IMR-90 (cell line): ENCODE measurements at regions not wholly inside any gene's neighbourhood (a gene's known extent, or its start where the extent isn't known, plus 50 kb on each side); places are given as distances from the start of the nearest gene placed in this dataset.

Experiments
- ATAC-seq: fragments of 200-7000 bp; cut with Tn5 transposase; 2 replicates; pipeline ENCODE4 v1.9.1; 2020; ENCODE audit warnings: low read depth, mild to moderate bottlenecking, moderate library complexity
- BruUV-seq: library from RNA; stranded (reverse); fragments of 400-500 nt; replicated peaks from 2 replicates; lab custom pipeline; 2021; lab: Mats Ljungman, UMichigan
- CTCF ChIA-PET: fragments of 300-600 bp; formaldehyde crosslinking; extraction: SDS; loops from one replicate; lab custom pipeline; 2021; ENCODE audit warnings: antibody characterized with exemption; lab: Yijun Ruan, JAX
- POLR2A ChIA-PET: fragments of 300-600 bp; sonication (Branson Sonifier 250); formaldehyde crosslinking; loops from one replicate; lab custom pipeline; 2022; ENCODE audit warnings: antibody characterized with exemption; ENCODE audit not compliant: unreplicated experiment; lab: Charles Lee
- DNase-seq: peaks from one replicate; pipeline ENCODE4 v3.0.0; 2013
- H2AFZ ChIP-seq: replicated peaks from 2 replicates; pipeline ENCODE3; 2013; ENCODE audit warnings: low read length, mild to moderate bottlenecking; ENCODE audit not compliant: poor library complexity
- H2AK5ac ChIP-seq: 2 replicates; pipeline ENCODE4 v1.6.1; 2013; ENCODE audit warnings: low read depth, low read length, inconsistent platforms
- H2AK9ac ChIP-seq: replicated peaks from 2 replicates; pipeline ENCODE3; 2013; ENCODE audit warnings: mild to moderate bottlenecking, low read depth, low read length, moderate library complexity; ENCODE audit not compliant: poor library complexity
- H2BK120ac ChIP-seq: 2 replicates; pipeline ENCODE4 v1.6.1; 2013; ENCODE audit warnings: low read depth, low read length, inconsistent platforms
- H2BK15ac ChIP-seq: 3 replicates; pipeline ENCODE4 v1.6.1; 2013; ENCODE audit warnings: low read depth, low read length, inconsistent platforms
- H2BK20ac ChIP-seq: 2 replicates; pipeline ENCODE4 v1.6.1; 2013; ENCODE audit warnings: low read depth, mild to moderate bottlenecking, inconsistent platforms, low read length, moderate library complexity
- H2BK5ac ChIP-seq: 2 replicates; pipeline ENCODE4 v1.6.1; 2013; ENCODE audit warnings: mild to moderate bottlenecking, low read depth, low read length, inconsistent platforms; ENCODE audit not compliant: poor library complexity, severe bottlenecking
- H3K14ac ChIP-seq: replicated peaks from 2 replicates; pipeline ENCODE4 v1.6.1; 2013; ENCODE audit warnings: low read depth, low read length, inconsistent platforms
- H3K18ac ChIP-seq: 2 replicates; pipeline ENCODE4 v1.6.1; 2013; ENCODE audit warnings: low read depth, low read length, control low read depth
- H3K23ac ChIP-seq: 2 replicates; pipeline ENCODE4 v1.6.1; 2013; ENCODE audit warnings: low read depth, low read length, inconsistent platforms
- H3K27ac ChIP-seq: 2 replicates; pipeline ENCODE4 v1.5.1; 2013; ENCODE audit warnings: mild to moderate bottlenecking, control low read depth, low read length; ENCODE audit not compliant: insufficient read depth
- H3K27me3 ChIP-seq: 2 replicates; pipeline ENCODE4 v1.6.1; 2013; ENCODE audit warnings: low read length; ENCODE audit not compliant: control insufficient read depth, insufficient read depth
- H3K36me3 ChIP-seq: 2 replicates; pipeline ENCODE4 v1.6.1; 2013; ENCODE audit warnings: low read length, mixed read lengths; ENCODE audit not compliant: control insufficient read depth, insufficient read depth
- H3K4ac ChIP-seq: 2 replicates; pipeline ENCODE4 v1.6.1; 2013; ENCODE audit warnings: low read depth, low read length, inconsistent platforms
- H3K4me1 ChIP-seq: 2 replicates; pipeline ENCODE4 v1.6.1; 2013; ENCODE audit warnings: low read length, mixed read lengths; ENCODE audit not compliant: control insufficient read depth, insufficient read depth
- H3K4me2 ChIP-seq: 2 replicates; pipeline ENCODE4 v1.6.1; 2013; ENCODE audit warnings: low read depth, mild to moderate bottlenecking, control low read depth, low read length, moderate library complexity
- H3K4me3 ChIP-seq: 2 replicates; pipeline ENCODE4 v1.5.1; 2013; ENCODE audit warnings: low read depth, mild to moderate bottlenecking, control low read depth, low read length, moderate library complexity; ENCODE audit not compliant: insufficient read depth
- H3K56ac ChIP-seq: 2 replicates; pipeline ENCODE4 v1.6.1; 2013; ENCODE audit warnings: low read length, inconsistent platforms; ENCODE audit not compliant: insufficient read depth; ENCODE audit errors: extremely low read depth
- H3K79me1 ChIP-seq, 2 experiments: 2 replicates each; pipeline ENCODE4 v1.6.1; 2013; ENCODE audit warnings: low read length in 2 of 2, inconsistent platforms in 1 of 2, low read depth in 1 of 2
- H3K9ac ChIP-seq: 2 replicates; pipeline ENCODE4 v1.6.1; 2013; ENCODE audit warnings: low read depth, low read length, control low read depth
- H3K9me1 ChIP-seq: 2 replicates; pipeline ENCODE4 v1.6.1; 2013; ENCODE audit warnings: low read length, inconsistent platforms; ENCODE audit not compliant: insufficient read depth
- H3K9me3 ChIP-seq: 2 replicates; pipeline ENCODE4 v1.6.1; 2013; ENCODE audit warnings: low read length; ENCODE audit not compliant: control insufficient read depth, insufficient read depth
- H4K20me1 ChIP-seq: 2 replicates; pipeline ENCODE4 v1.6.1; 2013; ENCODE audit warnings: low read length, inconsistent platforms; ENCODE audit not compliant: insufficient read depth
- H4K5ac ChIP-seq: 2 replicates; pipeline ENCODE4 v1.6.1; 2013; ENCODE audit warnings: mild to moderate bottlenecking, low read depth, low read length, control low read depth
- H4K8ac ChIP-seq, 2 experiments: 2 replicates each; pipeline ENCODE4 v1.6.1; 2013; ENCODE audit warnings: low read depth in 2 of 2, low read length in 2 of 2, control low read depth in 1 of 2, inconsistent platforms in 1 of 2
- H4K91ac ChIP-seq: 2 replicates; pipeline ENCODE4 v1.6.1; 2013; ENCODE audit warnings: low read depth, low read length, inconsistent platforms; ENCODE audit not compliant: insufficient read depth
- BHLHE40 ChIP-seq: fragments of 150-350 bp; IDR thresholded peaks from 2 replicates; pipeline ENCODE4 v1.6.1; 2016; ENCODE audit warnings: mild to moderate bottlenecking, low read depth, low read length
- CTCF ChIP-seq: conservative IDR thresholded peaks from 2 replicates; pipeline ENCODE4 v1.5.1; 2012; ENCODE audit warnings: mild to moderate bottlenecking, low read depth, low read length, improper control_type of control experiment
- MAFK ChIP-seq: IDR thresholded peaks from 2 replicates; pipeline ENCODE4 v1.6.1; 2012; ENCODE audit warnings: low read depth, low read length, improper control_type of control experiment
- MAZ ChIP-seq: IDR thresholded peaks from 2 replicates; pipeline ENCODE4 v1.6.1; 2012; ENCODE audit warnings: low read depth, mild to moderate bottlenecking, low read length, improper control_type of control experiment, moderate library complexity, borderline replicate concordance
- RAD21 ChIP-seq: IDR thresholded peaks from 2 replicates; pipeline ENCODE4 v1.6.1; 2012; ENCODE audit warnings: low read length, improper control_type of control experiment
- RFX5 ChIP-seq: IDR thresholded peaks from 2 replicates; pipeline ENCODE4 v1.8.0; 2012; ENCODE audit warnings: low read depth, mild to moderate bottlenecking, low read length, moderate library complexity
- SMC3 ChIP-seq: fragments of 150-350 bp; IDR thresholded peaks from 2 replicates; pipeline ENCODE4 v1.6.1; 2016; ENCODE audit warnings: low read depth, mild to moderate bottlenecking, antibody characterized with exemption, low read length, moderate library complexity
- USF2 ChIP-seq: fragments of 150-350 bp; IDR thresholded peaks from 2 replicates; pipeline ENCODE4 v1.6.1; 2017; ENCODE audit warnings: mild to moderate bottlenecking, antibody characterized with exemption, low read length, low read depth
- WGBS, 2 experiments: methylation state at CpG; one replicate each; pipeline versions ENCODE4 v1.1.5 to v1.1.7; 2013; ENCODE audit warnings: missing lambda C conversion rate in 2 of 2; ENCODE audit not compliant: insufficient read length in 1 of 2; ENCODE audit errors: extremely low coverage in 2 of 2; 5-methylcytosine and 5-hydroxymethylcytosine counted together
- dilution Hi-C: fragments of 300-500 bp; cut with HindIII; formaldehyde crosslinking; loops from one replicate; pipeline ENCODE4 v1.14.3; 2018; ENCODE audit warnings: low sequenced_read_pairs; ENCODE audit not compliant: unreplicated experiment
- in situ Hi-C: fragments of 300-500 bp; cut with MboI; formaldehyde crosslinking; loops from 3 replicates; pipeline ENCODE4 v1.14.3; 2019; ENCODE audit warnings: low sequenced_read_pairs, inconsistent platforms, mixed read lengths
- intact Hi-C: fragments of 100-400 bp; cut with micrococcal nuclease; formaldehyde crosslinking; loops from 2 replicates; pipeline ENCODE4 v1.10.0; 2022

- ATAC-seq (no peak), DNase-seq (no peak)
- H3K18ac ChIP-seq: no peak overlapping the region
- POLR2A ChIA-PET: no interaction called here
- CTCF ChIA-PET: interaction anchor here (0.7 kb wide), 1 partner anchor 170 kb away, joined by 3 read pairs; no protein-coding TSS in a partner anchor
- in situ Hi-C loops: no loop called here
- no peak overlapping the region for H3K27ac ChIP-seq
- no peak overlapping the region for H3K4me3 ChIP-seq
- no peak overlapping the region for H2AK9ac ChIP-seq
- no peak overlapping the region for H3K14ac ChIP-seq
- H3K9me1 ChIP-seq: peaks cover 5% of the 10 kb centered on the region; the same call in 1 of the 2 replicates
- H3K79me1 ChIP-seq: no peaks in the 10 kb centered on the region
- H3K23ac ChIP-seq: no peak overlapping the region
- 0 out of 2 replicates have a peak, but pooled peaks cover 2% of the 10 kb centered on the region for H3K4me1 ChIP-seq
- TF ChIP-seq SMC3 (no peak), RFX5 (no peak), MAFK (peak; percentile 59), RAD21 (no peak), CTCF (no peak), USF2 (no peak), BHLHE40 (no peak), MAZ (no peak)
- H3K36me3 ChIP-seq: no peaks in the 10 kb centered on the region
- H3K4me2 ChIP-seq: no peak overlapping the region
- dilution Hi-C loops: no loop called here
- no peak overlapping the region for H4K91ac ChIP-seq
- no peak overlapping the region for H3K56ac ChIP-seq
- H2BK15ac ChIP-seq: no peak overlapping the region
- H3K27me3 ChIP-seq: no peaks in the 10 kb centered on the region
- intact Hi-C loops: no loop called here
- no TSS peak for BruUV-seq
- H4K5ac ChIP-seq: no peak overlapping the region
- no peak overlapping the region for H4K8ac ChIP-seq
- H2BK120ac ChIP-seq: no peak overlapping the region
- H3K4ac ChIP-seq: no peak overlapping the region
- no peak overlapping the region for H2BK5ac ChIP-seq
- no peak overlapping the region for H2AK5ac ChIP-seq
- no peaks in the 10 kb centered on the region for H3K9me3 ChIP-seq
- H4K20me1 ChIP-seq: no peaks in the 10 kb centered on the region
- H2BK20ac ChIP-seq: no peak overlapping the region
- no peak overlapping the region for H2AFZ ChIP-seq
- H3K9ac ChIP-seq: no peak overlapping the region
- no CpG with 5 or more reads among the region's 2 CpGs for WGBS, 2 experiments
Observed at GRCh38 chr5:68116868-68117411, 98.6 kb upstream of the PIK3R1 start.
